PC-9 (cell line): ENCODE measurements at regions not wholly inside any gene's neighbourhood (a gene's known extent, or its start where the extent isn't known, plus 50 kb on each side); places are given as distances from the start of the nearest gene placed in this dataset.

Experiments used
- BruUV-seq: library from RNA; stranded (reverse); fragments of 400-500 nt; replicated peaks from 2 replicates; lab custom pipeline; 2021; lab: Mats Ljungman, UMichigan
- CTCF ChIA-PET: fragments of 300-600 bp; sonication (Branson Sonifier 250); formaldehyde crosslinking; loops from one replicate; lab custom pipeline; 2022; ENCODE audit warnings: antibody characterized with exemption; lab: Charles Lee
- POLR2A ChIA-PET: fragments of 300-600 bp; sonication (Branson Sonifier 250); formaldehyde crosslinking; loops from one replicate; lab custom pipeline; 2022; ENCODE audit warnings: antibody characterized with exemption; ENCODE audit not compliant: unreplicated experiment; lab: Charles Lee
- DNase-seq, 2 experiments: peaks; one replicate each; pipeline versions ENCODE4 v3.0.0 to v3.0.0-alpha.2; 2015 to 2022; ENCODE audit warnings: mixed read lengths in 1 of 2
- H2AFZ ChIP-seq: fragments of 200-600 bp; sonication (generic); 2 replicates; pipeline ENCODE4 v1.8.1; 2017; ENCODE audit warnings: antibody characterized with exemption
- H3F3A ChIP-seq: fragments of 200-600 bp; sonication (generic); 2 replicates; pipeline ENCODE4 v1.8.1; 2017; ENCODE audit warnings: antibody characterized with exemption, mild to moderate bottlenecking, low read depth; ENCODE audit not compliant: insufficient read depth
- H3K27ac ChIP-seq: fragments of 200-600 bp; sonication (generic); 2 replicates; pipeline ENCODE4 v1.6.1; 2016; ENCODE audit warnings: mixed run types
- H3K27me3 ChIP-seq: fragments of 200-600 bp; sonication (generic); 2 replicates; pipeline ENCODE4 v1.6.1; 2016; ENCODE audit warnings: low read depth, mixed run types; ENCODE audit not compliant: insufficient read depth
- H3K36me3 ChIP-seq: fragments of 200-600 bp; sonication (generic); 2 replicates; pipeline ENCODE4 v1.6.1; 2016; ENCODE audit warnings: low read depth, mixed run types
- H3K4me1 ChIP-seq: fragments of 200-600 bp; sonication (generic); replicated peaks from 2 replicates; pipeline ENCODE4 v1.6.1; 2016; ENCODE audit warnings: mixed run types; ENCODE audit not compliant: insufficient read depth
- H3K4me2 ChIP-seq: fragments of 200-600 bp; sonication (generic); 2 replicates; pipeline ENCODE4 v1.6.1; 2017; ENCODE audit warnings: mixed run types
- H3K4me3 ChIP-seq: fragments of 200-600 bp; sonication (generic); 2 replicates; pipeline ENCODE4 v1.6.1; 2016; ENCODE audit warnings: mixed run types
- H3K79me2 ChIP-seq: fragments of 200-600 bp; sonication (generic); 2 replicates; pipeline ENCODE4 v1.6.1; 2017; ENCODE audit warnings: low read depth, mixed run types
- H3K9me2 ChIP-seq: fragments of 200-600 bp; sonication (generic); 2 replicates; pipeline ENCODE4 v1.8.1; 2017; ENCODE audit warnings: mild to moderate bottlenecking; ENCODE audit not compliant: insufficient read depth
- H3K9me3 ChIP-seq: fragments of 200-600 bp; sonication (generic); 2 replicates; pipeline ENCODE4 v1.8.1; 2016; ENCODE audit warnings: low read depth; ENCODE audit not compliant: insufficient read depth
- H4K20me1 ChIP-seq: fragments of 200-600 bp; sonication (generic); 2 replicates; pipeline ENCODE4 v1.8.1; 2017; ENCODE audit not compliant: insufficient read depth
- CTCF ChIP-seq: fragments of 200-600 bp; sonication (generic); conservative IDR thresholded peaks from 2 replicates; pipeline ENCODE4 v1.6.1; 2017; ENCODE audit warnings: mixed run types, antibody characterized with exemption, mild to moderate bottlenecking, moderate library complexity
- EZH2 ChIP-seq: fragments of 200-600 bp; sonication (generic); IDR thresholded peaks from 2 replicates; pipeline ENCODE4 v1.8.0; 2017; ENCODE audit warnings: antibody characterized with exemption, low read depth
- intact Hi-C: fragments of 100-400 bp; cut with micrococcal nuclease; formaldehyde crosslinking; loops from one replicate; pipeline ENCODE4 v1.10.0; 2022; ENCODE audit not compliant: unreplicated experiment

DNA sequence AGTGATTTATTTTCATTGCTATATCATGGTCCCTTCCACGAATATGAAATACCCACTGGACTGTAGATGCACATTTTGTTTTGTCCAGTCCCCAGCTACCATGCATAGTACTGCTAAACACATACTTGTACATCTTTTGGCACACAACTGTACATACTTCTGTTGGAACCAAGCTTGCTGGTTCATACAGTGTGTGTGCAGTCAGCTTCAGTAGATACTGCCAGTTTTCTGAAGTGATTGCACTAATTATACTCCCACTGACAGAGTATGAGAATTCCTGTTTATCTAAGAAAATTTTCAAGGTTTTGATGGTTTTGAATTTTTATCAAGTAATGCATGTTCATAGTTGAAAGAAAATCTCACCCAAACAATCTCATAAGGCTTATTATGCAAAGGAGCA, 100.7 kb upstream of the LMCD1 start:
- Histone ChIP-seq H2AFZ (no peak overlapping the region), H3F3A (no peaks in the 10 kb centered on the region), H3K4me3 (no peak overlapping the region), H3K27me3 (no peaks in the 10 kb centered on the region), H4K20me1 (no peaks in the 10 kb centered on the region), H3K4me2 (no peak overlapping the region), H3K4me1 (no peaks in the 10 kb centered on the region), H3K9me2 (no peaks in the 10 kb centered on the region), H3K36me3 (no peaks in the 10 kb centered on the region), H3K9me3 (no peaks in the 10 kb centered on the region), H3K27ac (no peak overlapping the region), H3K79me2 (no peaks in the 10 kb centered on the region)
- POLR2A ChIA-PET = no interaction called here
- TF ChIP-seq EZH2 = no peak
- no peak for TF ChIP-seq CTCF
- CTCF ChIA-PET = no interaction called here
- no TSS peak for BruUV-seq
- no peak for DNase-seq
- intact Hi-C loops = no loop called here

- Histone ChIP-seq H3K79me2 (no peaks in the 10 kb centered on the region), H3K9me2 (no peaks in the 10 kb centered on the region), H3K4me2 (no peak overlapping the region), H4K20me1 (no peaks in the 10 kb centered on the region), H3K4me1 (no peaks in the 10 kb centered on the region), H3K27ac (no peak overlapping the region), H3K4me3 (no peak overlapping the region), H3K36me3 (no peaks in the 10 kb centered on the region), H3K27me3 (no peaks in the 10 kb centered on the region), H2AFZ (no peak overlapping the region), H3F3A (no peaks in the 10 kb centered on the region), H3K9me3 (no peaks in the 10 kb centered on the region)
- ChIA-PET CTCF (interaction anchor here (0.8 kb wide), 1 partner anchor 22 kb away, joined by 8 read pairs; no protein-coding TSS in a partner anchor), POLR2A (interaction anchor here (0.6 to 0.7 kb wide), 2 partner anchors 11 to 77 kb away, joined by 4 to 5 read pairs; no protein-coding TSS in a partner anchor)
- no TSS peak for BruUV-seq
- intact Hi-C loops = no loop called here
- DNase-seq = no peak
- TF ChIP-seq CTCF (no peak), EZH2 (no peak)
Measured at GRCh38 chr3:8403996-8404395, 97.6 kb upstream of the LMCD1 start.

GRCh38 chr3:8405144-8405543, 96.5 kb upstream of the LMCD1 start:
- H4K20me1 ChIP-seq = no peaks in the 10 kb centered on the region
- ChIA-PET CTCF (interaction anchor here (0.6 kb wide), 1 partner anchor 571 kb away, joined by 3 read pairs; no protein-coding TSS in a partner anchor), POLR2A (no interaction called here)
- H3K36me3 ChIP-seq = no peaks in the 10 kb centered on the region
- DNase-seq = no peak
- no peaks in the 10 kb centered on the region for H3K9me2 ChIP-seq
- no peak overlapping the region for H2AFZ ChIP-seq
- H3K4me3 ChIP-seq = no peak overlapping the region
- H3K79me2 ChIP-seq = no peaks in the 10 kb centered on the region
- H3K27ac ChIP-seq = no peak overlapping the region
- no peaks in the 10 kb centered on the region for H3K9me3 ChIP-seq
- TF ChIP-seq CTCF = no peak
- TF ChIP-seq EZH2 = no peak
- intact Hi-C loops = no loop called here
- H3F3A ChIP-seq = no peaks in the 10 kb centered on the region
- no peaks in the 10 kb centered on the region for H3K4me1 ChIP-seq
- no peaks in the 10 kb centered on the region for H3K27me3 ChIP-seq
- BruUV-seq = no TSS peak
- no peak overlapping the region for H3K4me2 ChIP-seq
